ENCODE measurements at regions not wholly inside any gene's neighbourhood (a gene's known extent, or its start where the extent isn't known, plus 50 kb on each side); places are given as distances from the start of the nearest gene placed in this dataset.

GRCh38 chr12:89862511-89863445 is 154.1 kb upstream of the ATP2B1 start:
- ATAC-seq (ENCODE audit: low FRiP score) (peak; percentile 65), DNase-seq (peak in 1 of 2 donors; percentile 51)
- H3K9me3 ChIP-seq (ENCODE audit: control insufficient read depth, low read length), result no peaks in the 10 kb centered on the region
- intact Hi-C loops (cut with DNase I), result no loop called here
- WGBS, 2 donors, result 60 to 66% methylated on average over 7 of the region's 7 CpGs
- no peaks in the 10 kb centered on the region for H3K4me1 ChIP-seq (ENCODE audit: control insufficient read depth in 1 of 2, insufficient read depth in 2 of 2, low read length in 2 of 2)
- no peaks in the 10 kb centered on the region for H3K36me3 ChIP-seq (ENCODE audit: control insufficient read depth in 1 of 2, insufficient read depth in 2 of 2, low read length in 1 of 2)
- no peak overlapping the region for H3K27ac ChIP-seq (ENCODE audit: low read depth in 1 of 2, low read length in 2 of 2)
- peaks cover 0 to 1% of the 10 kb centered on the region in 2 donors for H3K27me3 ChIP-seq (ENCODE audit: control insufficient read depth in 1 of 2, insufficient read depth in 2 of 2, low read length in 1 of 2)
- H3K4me3 ChIP-seq (ENCODE audit: low read length in 2 of 2), result no peak overlapping the region

GRCh38 chr12:89861086-89861485 is 152.4 kb upstream of the ATP2B1 start:
- no peak for ATAC-seq (ENCODE audit: low FRiP score)

GRCh38 chr12:89859508-89860220 is 151.0 kb upstream of the ATP2B1 start:
- H3K4me3 ChIP-seq (ENCODE audit: low read length in 2 of 2), result no peak overlapping the region
- no peaks in the 10 kb centered on the region for H3K36me3 ChIP-seq (ENCODE audit: control insufficient read depth in 1 of 2, insufficient read depth in 2 of 2, low read length in 1 of 2)
- intact Hi-C loops (cut with DNase I), result no loop called here
- H3K27ac ChIP-seq (ENCODE audit: low read depth in 1 of 2, low read length in 2 of 2), result no peak overlapping the region
- no peaks in the 10 kb centered on the region for H3K9me3 ChIP-seq (ENCODE audit: control insufficient read depth, low read length)
- peaks cover 0 to 1% of the 10 kb centered on the region in 2 donors for H3K27me3 ChIP-seq (ENCODE audit: control insufficient read depth in 1 of 2, insufficient read depth in 2 of 2, low read length in 1 of 2)
- ATAC-seq (ENCODE audit: low FRiP score) (no peak), DNase-seq (no peak)
- WGBS, 2 donors, result 0 to 2% methylated on average over 1 of the region's 1 CpG
- peaks cover 0 to 2% of the 10 kb centered on the region in 2 donors for H3K4me1 ChIP-seq (ENCODE audit: control insufficient read depth in 1 of 2, insufficient read depth in 2 of 2, low read length in 2 of 2)

More at GRCh38 chr12:89861086-89861485, 152.4 kb upstream of the ATP2B1 start:
- Histone ChIP-seq H3K4me1 (ENCODE audit: control insufficient read depth in 1 of 2, insufficient read depth in 2 of 2, low read length in 2 of 2) (peaks cover 0 to 2% of the 10 kb centered on the region in 2 donors), H3K36me3 (ENCODE audit: control insufficient read depth in 1 of 2, insufficient read depth in 2 of 2, low read length in 1 of 2) (no peaks in the 10 kb centered on the region), H3K27ac (ENCODE audit: low read depth in 1 of 2, low read length in 2 of 2) (no peak overlapping the region), H3K27me3 (ENCODE audit: control insufficient read depth in 1 of 2, insufficient read depth in 2 of 2, low read length in 1 of 2) (peaks cover 0 to 1% of the 10 kb centered on the region in 2 donors), H3K9me3 (ENCODE audit: control insufficient read depth, low read length) (no peaks in the 10 kb centered on the region), H3K4me3 (ENCODE audit: low read length in 2 of 2) (no peak overlapping the region)
- WGBS, 2 donors, result 93 to 98% methylated on average over 3 of the region's 3 CpGs
- intact Hi-C loops (cut with DNase I), result no loop called here
- DNase-seq, result no peak

GRCh38 chr12:89858718-89859117 is 150.1 kb upstream of the ATP2B1 start:
- Histone ChIP-seq H3K36me3 (ENCODE audit: control insufficient read depth in 1 of 2, insufficient read depth in 2 of 2, low read length in 1 of 2) (no peaks in the 10 kb centered on the region), H3K4me3 (ENCODE audit: low read length in 2 of 2) (no peak overlapping the region), H3K27me3 (ENCODE audit: control insufficient read depth in 1 of 2, insufficient read depth in 2 of 2, low read length in 1 of 2) (peaks cover 0 to 1% of the 10 kb centered on the region in 2 donors), H3K27ac (ENCODE audit: low read depth in 1 of 2, low read length in 2 of 2) (no peak overlapping the region), H3K9me3 (ENCODE audit: control insufficient read depth, low read length) (no peaks in the 10 kb centered on the region), H3K4me1 (ENCODE audit: control insufficient read depth in 1 of 2, insufficient read depth in 2 of 2, low read length in 2 of 2) (peaks cover 0 to 2% of the 10 kb centered on the region in 2 donors)
- DNase-seq, result no peak
- intact Hi-C loops (cut with DNase I), result no loop called here
- ATAC-seq (ENCODE audit: low FRiP score), result no peak
- 85 to 89% methylated on average over 3 of the region's 3 CpGs for WGBS, 2 donors

- ATAC-seq (ENCODE audit: low FRiP score) (no peak), DNase-seq (no peak)
- Histone ChIP-seq H3K4me1 (ENCODE audit: control insufficient read depth in 1 of 2, insufficient read depth in 2 of 2, low read length in 2 of 2) (peaks cover 0 to 2% of the 10 kb centered on the region in 2 donors), H3K4me3 (ENCODE audit: low read length in 2 of 2) (no peak overlapping the region), H3K27ac (ENCODE audit: low read depth in 1 of 2, low read length in 2 of 2) (no peak overlapping the region), H3K36me3 (ENCODE audit: control insufficient read depth in 1 of 2, insufficient read depth in 2 of 2, low read length in 1 of 2) (no peaks in the 10 kb centered on the region), H3K9me3 (ENCODE audit: control insufficient read depth, low read length) (no peaks in the 10 kb centered on the region), H3K27me3 (ENCODE audit: control insufficient read depth in 1 of 2, insufficient read depth in 2 of 2, low read length in 1 of 2) (peaks cover 0 to 1% of the 10 kb centered on the region in 2 donors)
- WGBS, 2 donors, result 96% methylated on average over 6 of the region's 6 CpGs
- intact Hi-C loops (cut with DNase I), result no loop called here
These were observed 149.1 kb upstream of the ATP2B1 start for GRCh38 chr12:89857652-89858274.

GRCh38 chr12:89856431-89856830 is 147.8 kb upstream of the ATP2B1 start:
- WGBS, 2 donors, result 33 to 62% methylated on average over 1 of the region's 1 CpG

DNA sequence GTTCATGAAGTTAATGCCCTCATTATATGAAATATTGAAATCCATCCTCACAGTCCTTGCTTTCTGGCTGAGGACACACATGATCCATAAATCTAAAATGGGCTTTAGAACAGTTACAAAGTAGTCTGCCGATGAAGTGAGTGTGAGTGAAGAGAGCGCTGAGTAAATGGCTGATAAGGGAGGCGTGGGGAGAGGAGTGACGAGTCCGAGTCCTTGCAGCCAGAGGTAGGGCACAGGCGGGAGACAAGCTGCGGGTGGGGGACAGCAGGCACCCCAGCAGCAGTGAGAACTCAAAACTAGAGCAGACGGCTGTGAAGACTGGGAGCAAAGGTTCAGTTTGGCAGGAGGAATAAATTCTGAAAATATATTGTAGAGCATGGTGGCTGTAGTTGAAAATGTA is 140.1 kb upstream of the ATP2B1 start:
- ATAC-seq (ENCODE audit: low FRiP score), result no peak
- H3K27ac ChIP-seq (ENCODE audit: low read depth in 1 of 2, low read length in 2 of 2), result no peak overlapping the region
- WGBS, 2 donors, result 59 to 74% methylated on average over 8 of the region's 8 CpGs
- DNase-seq, result no peak
- no peaks in the 10 kb centered on the region for H3K27me3 ChIP-seq (ENCODE audit: control insufficient read depth in 1 of 2, insufficient read depth in 2 of 2, low read length in 1 of 2)
- H3K4me3 ChIP-seq (ENCODE audit: low read length in 2 of 2), result no peak overlapping the region
- H3K4me1 ChIP-seq (ENCODE audit: control insufficient read depth in 1 of 2, insufficient read depth in 2 of 2, low read length in 2 of 2), result no peaks in the 10 kb centered on the region
- H3K36me3 ChIP-seq (ENCODE audit: control insufficient read depth in 1 of 2, insufficient read depth in 2 of 2, low read length in 1 of 2), result no peaks in the 10 kb centered on the region
- intact Hi-C loops (cut with DNase I), result no loop called here
- H3K9me3 ChIP-seq (ENCODE audit: control insufficient read depth, low read length), result no peaks in the 10 kb centered on the region

More at GRCh38 chr12:89856431-89856830, 147.8 kb upstream of the ATP2B1 start:
- no peak overlapping the region for H3K27ac ChIP-seq (ENCODE audit: low read depth in 1 of 2, low read length in 2 of 2)
- peaks cover 0 to 1% of the 10 kb centered on the region in 2 donors for H3K27me3 ChIP-seq (ENCODE audit: control insufficient read depth in 1 of 2, insufficient read depth in 2 of 2, low read length in 1 of 2)
- no peak for ATAC-seq (ENCODE audit: low FRiP score)
- no peak overlapping the region for H3K4me3 ChIP-seq (ENCODE audit: low read length in 2 of 2)
- H3K4me1 ChIP-seq (ENCODE audit: control insufficient read depth in 1 of 2, insufficient read depth in 2 of 2, low read length in 2 of 2), result peaks cover 0 to 2% of the 10 kb centered on the region in 2 donors
- no peak for DNase-seq
- H3K36me3 ChIP-seq (ENCODE audit: control insufficient read depth in 1 of 2, insufficient read depth in 2 of 2, low read length in 1 of 2), result no peaks in the 10 kb centered on the region
- intact Hi-C loops (cut with DNase I), result no loop called here
- no peaks in the 10 kb centered on the region for H3K9me3 ChIP-seq (ENCODE audit: control insufficient read depth, low read length)

DNA sequence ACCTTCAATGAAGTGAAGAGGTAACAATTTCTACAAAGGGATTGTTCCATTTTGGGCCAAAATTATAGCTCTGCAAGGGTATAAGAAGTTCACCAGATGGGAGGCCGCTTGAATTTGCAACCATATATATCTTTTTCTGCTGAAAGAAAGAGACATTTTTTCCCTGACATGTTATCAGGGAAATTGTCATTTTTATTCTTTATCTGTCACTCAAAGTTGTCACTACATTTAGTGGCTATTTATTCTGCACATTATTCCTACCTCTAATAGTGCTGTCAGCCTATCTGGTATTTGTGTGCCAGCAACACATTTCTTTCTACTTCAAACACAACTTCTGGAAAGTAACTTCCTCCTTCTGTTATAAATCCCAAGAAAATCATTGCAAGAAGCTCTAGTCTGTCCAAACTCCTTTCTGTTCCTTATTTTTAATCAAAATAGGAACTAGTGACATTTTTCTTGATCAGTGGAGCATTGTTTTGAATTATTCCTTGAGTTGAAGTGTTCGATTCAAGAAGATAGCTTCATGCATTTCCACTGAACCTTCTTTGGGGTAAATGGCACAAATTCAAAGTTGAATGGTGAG is 137.9 kb upstream of the ATP2B1 start:
- H3K4me3 ChIP-seq (ENCODE audit: low read length in 2 of 2), result no peak overlapping the region
- intact Hi-C loops (cut with DNase I), result no loop called here
- H3K36me3 ChIP-seq (ENCODE audit: control insufficient read depth in 1 of 2, insufficient read depth in 2 of 2, low read length in 1 of 2), result no peaks in the 10 kb centered on the region
- no peak for DNase-seq
- H3K27ac ChIP-seq (ENCODE audit: low read depth in 1 of 2, low read length in 2 of 2), result no peak overlapping the region
- H3K9me3 ChIP-seq (ENCODE audit: control insufficient read depth, low read length), result no peaks in the 10 kb centered on the region
- ATAC-seq (ENCODE audit: low FRiP score), result no peak
- no peaks in the 10 kb centered on the region for H3K4me1 ChIP-seq (ENCODE audit: control insufficient read depth in 1 of 2, insufficient read depth in 2 of 2, low read length in 2 of 2)
- no peaks in the 10 kb centered on the region for H3K27me3 ChIP-seq (ENCODE audit: control insufficient read depth in 1 of 2, insufficient read depth in 2 of 2, low read length in 1 of 2)
- WGBS, 2 donors, result 76 to 82% methylated on average over 2 of the region's 2 CpGs
